ENCODE measurements at regions not wholly inside any gene's neighbourhood (a gene's known extent, or its start where the extent isn't known, plus 50 kb on each side); places are given as distances from the start of the nearest gene placed in this dataset.

DNA sequence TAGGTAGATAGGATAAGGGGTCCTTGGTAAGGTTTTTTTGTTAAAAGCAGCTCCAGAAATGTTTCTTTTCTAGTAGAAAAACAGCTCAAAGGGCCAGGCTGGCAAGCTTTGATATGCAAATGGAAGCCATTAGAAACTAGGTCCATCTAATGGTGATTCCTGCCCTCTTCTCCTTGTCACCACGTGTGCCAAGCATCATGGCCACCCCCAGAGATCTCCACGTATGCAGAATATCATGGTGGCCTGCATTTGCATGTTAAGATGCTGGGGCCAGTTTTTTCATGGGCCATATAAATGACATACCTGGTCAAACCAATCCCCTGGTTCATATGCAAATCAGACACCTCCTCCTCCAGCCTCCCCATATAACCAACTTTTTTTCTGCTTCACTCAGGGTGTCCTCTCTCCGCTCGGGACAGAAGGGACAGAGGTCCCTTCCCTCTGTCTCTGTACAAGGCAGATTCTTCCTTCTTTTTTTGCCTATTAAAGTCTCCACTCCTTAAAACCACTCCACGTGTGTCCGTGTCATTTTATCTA is 1335.9 kb downstream of the UQCRFS1 start (continued):
- TF ChIP-seq, protein P1, sequence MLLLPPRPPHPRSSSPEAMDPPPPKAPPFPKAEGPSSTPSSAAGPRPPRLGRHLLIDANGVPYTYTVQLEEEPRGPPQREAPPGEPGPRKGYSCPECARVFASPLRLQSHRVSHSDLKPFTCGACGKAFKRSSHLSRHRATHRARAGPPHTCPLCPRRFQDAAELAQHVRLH (tag by site-specific recombination; IDR thresholded peaks at IDR 0.05) = no peak
- no peak for TF ChIP-seq ZNF223 (tag by site-specific recombination; IDR thresholded peaks at IDR 0.05)
- no peak for TF ChIP-seq ZNF366 (tag by site-specific recombination; conservative IDR thresholded peaks at IDR 0.05)
- no peak for TF ChIP-seq ZNF561 (tag by site-specific recombination; IDR thresholded peaks at IDR 0.05; ENCODE audit: borderline replicate concordance)
- TF ChIP-seq ZNF600 (tag by site-specific recombination; IDR thresholded peaks at IDR 0.05) = no peak
- no peak for TF ChIP-seq ZFP41 (tag by site-specific recombination; IDR thresholded peaks at IDR 0.05; ENCODE audit: borderline replicate concordance)

DNA sequence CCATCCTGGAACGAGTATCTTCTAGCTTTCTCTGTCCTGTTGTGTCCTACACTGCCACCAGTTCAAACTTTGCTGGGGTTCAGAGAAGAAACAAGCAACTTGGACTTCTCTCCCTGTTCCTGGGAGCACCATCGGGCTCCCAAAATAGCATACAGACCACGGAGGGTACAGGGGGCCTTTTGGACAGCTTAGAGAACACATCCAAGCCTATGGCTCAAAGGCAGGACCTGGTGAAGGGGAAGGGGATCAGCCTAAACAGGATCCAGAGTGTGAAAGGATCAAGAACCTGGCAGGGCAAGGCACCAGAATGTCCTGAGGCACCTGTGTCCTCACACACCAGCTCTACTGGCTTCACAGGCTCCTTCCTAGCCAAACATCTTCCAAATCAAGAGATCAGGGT is 1336.5 kb downstream of the UQCRFS1 start:
- ChIA-PET POLR2A (no interaction called here), CTCF (no interaction called here)
- no peak overlapping the region for H3K4me3 ChIP-seq (ENCODE audit: low read depth, low read length)
- no peak for TF ChIP-seq IKZF3 (tag by site-specific recombination; IDR thresholded peaks at IDR 0.05)
- no peak for TF ChIP-seq ZFP41 (tag by site-specific recombination; IDR thresholded peaks at IDR 0.05; ENCODE audit: borderline replicate concordance)
- no peak for TF ChIP-seq ZNF501 (tag by site-specific recombination; IDR thresholded peaks at IDR 0.05)
- no peak for TF ChIP-seq ZNF174 (tag by site-specific recombination; IDR thresholded peaks at IDR 0.05)
- TF ChIP-seq, protein P2, sequence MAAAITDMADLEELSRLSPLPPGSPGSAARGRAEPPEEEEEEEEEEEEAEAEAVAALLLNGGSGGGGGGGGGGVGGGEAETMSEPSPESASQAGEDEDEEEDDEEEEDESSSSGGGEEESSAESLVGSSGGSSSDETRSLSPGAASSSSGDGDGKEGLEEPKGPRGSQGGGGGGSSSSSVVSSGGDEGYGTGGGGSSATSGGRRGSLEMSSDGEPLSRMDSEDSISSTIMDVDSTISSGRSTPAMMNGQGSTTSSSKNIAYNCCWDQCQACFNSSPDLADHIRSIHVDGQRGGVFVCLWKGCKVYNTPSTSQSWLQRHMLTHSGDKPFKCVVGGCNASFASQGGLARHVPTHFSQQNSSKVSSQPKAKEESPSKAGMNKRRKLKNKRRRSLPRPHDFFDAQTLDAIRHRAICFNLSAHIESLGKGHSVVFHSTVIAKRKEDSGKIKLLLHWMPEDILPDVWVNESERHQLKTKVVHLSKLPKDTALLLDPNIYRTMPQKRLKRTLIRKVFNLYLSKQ (tag by site-specific recombination; IDR thresholded peaks at IDR 0.05; ENCODE audit: borderline replicate concordance) = no peak
- peaks cover 5% of the 10 kb centered on the region for H3K9me3 ChIP-seq (ENCODE audit: control insufficient read depth, insufficient read depth, low read depth, low read length)
- no peaks in the 10 kb centered on the region for H3K36me3 ChIP-seq (ENCODE audit: control insufficient read depth in 2 of 2, insufficient read depth in 1 of 2, low read length in 2 of 2)
- H3K4me1 ChIP-seq (ENCODE audit: control insufficient read depth, insufficient read depth, low read length) = no peaks in the 10 kb centered on the region
- no peak overlapping the region for H3K27ac ChIP-seq (ENCODE audit: extremely low read depth, low read depth, low read length)

DNA sequence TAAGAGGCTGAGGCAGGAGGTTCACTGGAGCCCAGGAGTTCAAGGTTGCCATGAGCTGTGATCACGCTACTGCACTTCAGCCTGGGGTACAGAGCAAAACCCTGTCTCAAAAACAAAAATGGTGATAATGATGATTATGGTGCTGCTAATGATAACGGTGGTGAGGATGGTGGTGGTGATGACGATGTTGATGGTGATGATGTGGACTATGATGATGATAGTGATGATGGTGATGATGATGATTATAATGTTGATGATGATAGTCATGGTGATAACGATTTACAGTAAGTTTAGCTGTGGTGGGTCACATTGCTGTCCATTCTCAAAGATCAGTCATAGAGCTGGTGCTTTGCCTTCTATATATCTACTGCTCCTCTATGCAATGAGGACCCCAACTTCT is 1340.6 kb downstream of the UQCRFS1 start:
- Histone ChIP-seq H3K4me3 (ENCODE audit: low read depth, low read length) (no peak overlapping the region), H3K9me3 (ENCODE audit: control insufficient read depth, insufficient read depth, low read depth, low read length) (peaks cover 5% of the 10 kb centered on the region), H3K27ac (ENCODE audit: extremely low read depth, low read depth, low read length) (no peak overlapping the region), H3K4me1 (ENCODE audit: control insufficient read depth, insufficient read depth, low read length) (no peaks in the 10 kb centered on the region), H3K36me3 (ENCODE audit: control insufficient read depth in 2 of 2, insufficient read depth in 1 of 2, low read length in 2 of 2) (no peaks in the 10 kb centered on the region; a peak in 1 of 3 replicates)
- POLR2A ChIA-PET = no interaction called here
- CTCF ChIA-PET = interaction anchor here (0.7 to 0.8 kb wide), 2 partner anchors 139 to 189 kb away, joined by 3 read pairs; no protein-coding TSS in a partner anchor
- TF ChIP-seq YY1 (tag by site-specific recombination; IDR thresholded peaks at IDR 0.05) (no peak), ZFHX2 (tag by site-specific recombination; conservative IDR thresholded peaks at IDR 0.05) (no peak), ZBTB21 (tag by site-specific recombination; IDR thresholded peaks at IDR 0.05) (peak; percentile 36; the same call in 1 of the 2 replicates)

DNA sequence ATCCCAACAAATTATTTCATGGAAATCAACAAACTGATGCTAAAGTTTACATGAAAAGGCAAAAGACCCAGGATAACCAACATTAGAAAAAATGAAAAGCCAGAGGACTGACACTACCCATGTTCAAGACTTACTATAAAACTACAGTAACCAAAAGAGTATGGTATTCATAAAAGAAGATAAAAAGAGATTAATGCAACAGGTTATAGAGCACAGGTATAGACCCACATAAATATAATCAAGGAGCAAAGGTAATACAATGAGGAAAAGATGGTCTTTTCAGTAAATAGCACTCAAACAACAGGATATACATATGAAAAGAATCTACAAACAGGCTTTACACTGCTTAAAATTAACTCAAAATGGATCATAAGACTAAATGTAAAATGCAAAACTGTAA is 1342.7 kb downstream of the UQCRFS1 start:
- H3K27ac ChIP-seq (ENCODE audit: extremely low read depth, low read depth, low read length) = no peak overlapping the region
- ChIA-PET CTCF (no interaction called here), POLR2A (no interaction called here)
- H3K4me1 ChIP-seq (ENCODE audit: control insufficient read depth, insufficient read depth, low read length) = no peaks in the 10 kb centered on the region
- no peak overlapping the region for H3K4me3 ChIP-seq (ENCODE audit: low read depth, low read length)
- TF ChIP-seq, protein P3, sequence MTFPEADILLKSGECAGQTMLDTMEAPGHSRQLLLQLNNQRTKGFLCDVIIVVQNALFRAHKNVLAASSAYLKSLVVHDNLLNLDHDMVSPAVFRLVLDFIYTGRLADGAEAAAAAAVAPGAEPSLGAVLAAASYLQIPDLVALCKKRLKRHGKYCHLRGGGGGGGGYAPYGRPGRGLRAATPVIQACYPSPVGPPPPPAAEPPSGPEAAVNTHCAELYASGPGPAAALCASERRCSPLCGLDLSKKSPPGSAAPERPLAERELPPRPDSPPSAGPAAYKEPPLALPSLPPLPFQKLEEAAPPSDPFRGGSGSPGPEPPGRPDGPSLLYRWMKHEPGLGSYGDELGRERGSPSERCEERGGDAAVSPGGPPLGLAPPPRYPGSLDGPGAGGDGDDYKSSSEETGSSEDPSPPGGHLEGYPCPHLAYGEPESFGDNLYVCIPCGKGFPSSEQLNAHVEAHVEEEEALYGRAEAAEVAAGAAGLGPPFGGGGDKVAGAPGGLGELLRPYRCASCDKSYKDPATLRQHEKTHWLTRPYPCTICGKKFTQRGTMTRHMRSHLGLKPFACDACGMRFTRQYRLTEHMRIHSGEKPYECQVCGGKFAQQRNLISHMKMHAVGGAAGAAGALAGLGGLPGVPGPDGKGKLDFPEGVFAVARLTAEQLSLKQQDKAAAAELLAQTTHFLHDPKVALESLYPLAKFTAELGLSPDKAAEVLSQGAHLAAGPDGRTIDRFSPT (tag by site-specific recombination; IDR thresholded peaks at IDR 0.05) = no peak
- TF ChIP-seq ZNF768 (tag by site-specific recombination; IDR thresholded peaks at IDR 0.05) = no peak
- TF ChIP-seq ZNF140 (tag by site-specific recombination; IDR thresholded peaks at IDR 0.05) = no peak
- TF ChIP-seq, protein P4, sequence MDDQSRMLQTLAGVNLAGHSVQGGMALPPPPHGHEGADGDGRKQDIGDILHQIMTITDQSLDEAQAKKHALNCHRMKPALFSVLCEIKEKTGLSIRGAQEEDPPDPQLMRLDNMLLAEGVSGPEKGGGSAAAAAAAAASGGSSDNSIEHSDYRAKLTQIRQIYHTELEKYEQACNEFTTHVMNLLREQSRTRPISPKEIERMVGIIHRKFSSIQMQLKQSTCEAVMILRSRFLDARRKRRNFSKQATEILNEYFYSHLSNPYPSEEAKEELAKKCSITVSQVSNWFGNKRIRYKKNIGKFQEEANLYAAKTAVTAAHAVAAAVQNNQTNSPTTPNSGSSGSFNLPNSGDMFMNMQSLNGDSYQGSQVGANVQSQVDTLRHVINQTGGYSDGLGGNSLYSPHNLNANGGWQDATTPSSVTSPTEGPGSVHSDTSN (CRISPR knock-in tag; IDR thresholded peaks at IDR 0.05) = no peak
- TF ChIP-seq SCRT2 (tag by site-specific recombination; IDR thresholded peaks at IDR 0.05) = peak; percentile 62
- TF ChIP-seq ZFP3 (tag by site-specific recombination; IDR thresholded peaks at IDR 0.05; ENCODE audit: low read depth) = no peak
- TF ChIP-seq SP2 (tag by site-specific recombination; IDR thresholded peaks at IDR 0.05) = no peak
- TF ChIP-seq ZNF558 (tag by site-specific recombination; IDR thresholded peaks at IDR 0.05) = no peak
- TF ChIP-seq, protein P5, sequence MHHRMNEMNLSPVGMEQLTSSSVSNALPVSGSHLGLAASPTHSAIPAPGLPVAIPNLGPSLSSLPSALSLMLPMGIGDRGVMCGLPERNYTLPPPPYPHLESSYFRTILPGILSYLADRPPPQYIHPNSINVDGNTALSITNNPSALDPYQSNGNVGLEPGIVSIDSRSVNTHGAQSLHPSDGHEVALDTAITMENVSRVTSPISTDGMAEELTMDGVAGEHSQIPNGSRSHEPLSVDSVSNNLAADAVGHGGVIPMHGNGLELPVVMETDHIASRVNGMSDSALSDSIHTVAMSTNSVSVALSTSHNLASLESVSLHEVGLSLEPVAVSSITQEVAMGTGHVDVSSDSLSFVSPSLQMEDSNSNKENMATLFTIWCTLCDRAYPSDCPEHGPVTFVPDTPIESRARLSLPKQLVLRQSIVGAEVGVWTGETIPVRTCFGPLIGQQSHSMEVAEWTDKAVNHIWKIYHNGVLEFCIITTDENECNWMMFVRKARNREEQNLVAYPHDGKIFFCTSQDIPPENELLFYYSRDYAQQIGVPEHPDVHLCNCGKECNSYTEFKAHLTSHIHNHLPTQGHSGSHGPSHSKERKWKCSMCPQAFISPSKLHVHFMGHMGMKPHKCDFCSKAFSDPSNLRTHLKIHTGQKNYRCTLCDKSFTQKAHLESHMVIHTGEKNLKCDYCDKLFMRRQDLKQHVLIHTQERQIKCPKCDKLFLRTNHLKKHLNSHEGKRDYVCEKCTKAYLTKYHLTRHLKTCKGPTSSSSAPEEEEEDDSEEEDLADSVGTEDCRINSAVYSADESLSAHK (tag by site-specific recombination; IDR thresholded peaks at IDR 0.05) = no peak
- TF ChIP-seq ZNF239 (tag by site-specific recombination; IDR thresholded peaks at IDR 0.05) = no peak
- peak; percentile 52; the same call in 1 of the 2 replicates for TF ChIP-seq SCRT1 (tag by site-specific recombination; IDR thresholded peaks at IDR 0.05; ENCODE audit: borderline replicate concordance)
- no peaks in the 10 kb centered on the region; a peak in 1 of 3 replicates for H3K36me3 ChIP-seq (ENCODE audit: control insufficient read depth in 2 of 2, insufficient read depth in 1 of 2, low read length in 2 of 2)
- peaks cover 3% of the 10 kb centered on the region for H3K9me3 ChIP-seq (ENCODE audit: control insufficient read depth, insufficient read depth, low read depth, low read length)
